ENCODE measurements at regions not wholly inside any gene's neighbourhood (a gene's known extent, or its start where the extent isn't known, plus 50 kb on each side); places are given as distances from the start of the nearest gene placed in this dataset.
"Not testable (repeated sequence)": the region's sequence is repeated elsewhere in the genome, so short reads cannot be mapped to it uniquely, and the experiment has no call there.

- no peak for DNase-seq
Observed at GRCh38 chr2:207331674-207332073, 165.9 kb upstream of the KLF7 start.

GRCh38 chr2:207332480-207333212 is 166.9 kb upstream of the KLF7 start:
- DNase-seq, result no peak

GRCh38 chr2:207333599-207334300 is 168.0 kb upstream of the KLF7 start:
- DNase-seq, result no peak

- DNase-seq, result no peak
Observed at GRCh38 chr2:207334301-207334623, 168.5 kb upstream of the KLF7 start.

- DNase-seq, result no peak
Observed at GRCh38 chr2:207334624-207335371, 169.1 kb upstream of the KLF7 start.

- DNase-seq, result no peak
Observed at GRCh38 chr2:207337234-207338219, 171.8 kb upstream of the KLF7 start.

- DNase-seq, result no peak
Observed at GRCh38 chr2:207338220-207338607, 172.5 kb upstream of the KLF7 start.

- DNase-seq, result no peak
Observed at GRCh38 chr2:207338610-207339009, 172.9 kb upstream of the KLF7 start.

GRCh38 chr2:207341112-207341750 is 175.5 kb upstream of the KLF7 start:
- DNase-seq, result no peak

- no peak for DNase-seq
Observed at GRCh38 chr2:207341804-207342203, 176.1 kb upstream of the KLF7 start.

GRCh38 chr2:207344596-207345394 is 179.0 kb upstream of the KLF7 start:
- not testable (repeated sequence) for DNase-seq

- DNase-seq, result no peak
Observed at GRCh38 chr2:207351171-207351570, 178.6 kb upstream of the CREB1 start.

- no peak for DNase-seq
Observed at GRCh38 chr2:207352978-207353671, 176.6 kb upstream of the CREB1 start.

- DNase-seq, result no peak
Observed at GRCh38 chr2:207353836-207354235, 175.9 kb upstream of the CREB1 start.

GRCh38 chr2:207354462-207354861 is 175.3 kb upstream of the CREB1 start:
- no peak for DNase-seq

- no peak for DNase-seq
Observed at GRCh38 chr2:207356567-207356966, 173.2 kb upstream of the CREB1 start.

- DNase-seq, result no peak
Observed at GRCh38 chr2:207357216-207357615, 172.5 kb upstream of the CREB1 start.

GRCh38 chr2:207362716-207363115 is 167.0 kb upstream of the CREB1 start:
- DNase-seq, result no peak

GRCh38 chr2:207363761-207364290 is 165.9 kb upstream of the CREB1 start:
- DNase-seq, result no peak

GRCh38 chr2:207370646-207371045 is 159.1 kb upstream of the CREB1 start:
- DNase-seq, result no peak
